CD4-positive, alpha-beta T cell treated with Interleukin-1 beta for 1 hour (primary cell): ENCODE measurements at regions not wholly inside any gene's neighbourhood (a gene's known extent, or its start where the extent isn't known, plus 50 kb on each side); places are given as distances from the start of the nearest gene placed in this dataset.
A peak's percentile ranks its signal among the peaks of the same experiment; 100 is the strongest.
"Not testable (repeated sequence)": the region's sequence is repeated elsewhere in the genome, so short reads cannot be mapped to it uniquely, and the experiment has no call there.

Experiments
- DNase-seq, 2 donors: peaks; one replicate each; pipeline ENCODE4 v3.0.0-alpha.2; 2020 to 2022

- DNase-seq: no peak
Measured at GRCh38 chr3:125645616-125646015, 50.3 kb upstream of the OSBPL11 start.

DNA sequence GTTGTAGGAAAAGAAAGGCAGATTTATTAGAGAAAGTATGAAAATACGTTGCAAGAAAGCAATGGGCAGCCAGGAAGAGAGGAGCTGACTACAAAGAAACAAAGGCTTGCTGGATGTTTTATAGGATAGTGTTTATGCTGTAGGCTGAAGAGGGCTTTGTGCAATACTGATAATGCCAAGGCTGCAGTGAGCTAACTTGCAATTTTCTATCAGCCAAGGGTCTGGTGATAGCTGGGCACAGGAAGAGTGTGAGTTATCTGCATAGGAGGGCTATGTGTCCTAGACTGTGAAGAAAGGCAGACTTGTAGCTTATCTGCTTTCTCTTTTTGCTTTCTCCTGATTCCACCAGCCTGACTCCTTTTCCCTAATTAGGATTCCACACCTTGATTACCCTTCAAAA is 51.3 kb upstream of the OSBPL11 start:
- DNase-seq: no peak

DNA sequence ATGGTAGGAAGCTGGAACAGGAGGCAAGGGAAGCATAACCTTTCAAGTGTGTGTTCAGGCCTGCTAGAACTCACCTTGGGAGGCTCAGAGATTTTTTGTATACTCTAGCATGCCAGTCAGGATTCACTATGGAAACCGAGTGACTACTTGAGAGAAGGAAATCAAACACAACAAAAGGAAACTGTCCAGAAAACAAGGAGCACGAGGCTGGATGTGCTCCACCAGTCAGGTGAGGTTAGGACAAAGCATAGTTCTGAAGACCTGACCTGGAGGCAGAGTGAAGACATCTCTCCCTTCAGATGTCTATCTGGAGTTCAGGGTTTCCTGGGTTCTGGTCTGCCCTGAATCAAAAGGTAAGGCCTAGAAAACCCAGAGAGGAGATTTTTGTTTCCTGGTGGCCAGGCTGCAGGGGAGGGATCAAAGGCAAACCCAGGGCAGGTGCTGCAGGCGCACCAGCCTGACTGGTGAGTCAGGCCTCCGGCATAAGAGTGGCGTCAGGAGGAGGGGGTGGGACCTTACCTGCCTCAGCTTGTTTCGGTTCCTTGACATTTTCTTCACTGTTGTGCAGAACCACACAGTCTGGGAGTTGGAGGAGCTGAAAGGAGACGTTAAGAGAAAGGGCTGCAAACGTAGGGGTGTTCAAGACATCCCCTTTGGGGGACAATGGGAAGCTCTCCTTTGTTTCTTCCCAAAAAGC is 52.2 kb upstream of the OSBPL11 start:
- DNase-seq: no peak

GRCh38 chr3:125651244-125651643 is 55.9 kb upstream of the OSBPL11 start:
- DNase-seq: no peak

GRCh38 chr3:125652349-125652748 is 57.1 kb upstream of the OSBPL11 start:
- DNase-seq: no peak

DNA sequence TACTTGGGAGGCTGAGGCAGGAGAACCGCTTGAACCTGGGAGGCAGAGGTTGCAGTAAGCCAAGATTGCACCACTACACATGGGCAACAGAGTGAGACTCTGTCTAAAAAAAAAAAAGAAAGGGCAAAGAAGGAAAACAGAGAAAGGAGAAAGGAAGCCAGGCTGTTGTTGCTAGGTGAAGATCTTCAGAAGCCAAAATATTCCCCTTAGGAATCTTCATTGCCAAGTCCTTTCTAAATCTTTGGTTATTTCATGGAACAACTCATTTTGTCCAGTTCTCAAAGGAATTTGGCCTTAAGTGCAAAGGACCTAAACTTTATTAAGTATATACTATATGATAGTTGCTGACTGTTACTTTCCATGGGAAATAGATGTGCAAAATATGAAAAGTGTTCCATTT is 59.2 kb upstream of the OSBPL11 start:
- no peak for DNase-seq

DNA sequence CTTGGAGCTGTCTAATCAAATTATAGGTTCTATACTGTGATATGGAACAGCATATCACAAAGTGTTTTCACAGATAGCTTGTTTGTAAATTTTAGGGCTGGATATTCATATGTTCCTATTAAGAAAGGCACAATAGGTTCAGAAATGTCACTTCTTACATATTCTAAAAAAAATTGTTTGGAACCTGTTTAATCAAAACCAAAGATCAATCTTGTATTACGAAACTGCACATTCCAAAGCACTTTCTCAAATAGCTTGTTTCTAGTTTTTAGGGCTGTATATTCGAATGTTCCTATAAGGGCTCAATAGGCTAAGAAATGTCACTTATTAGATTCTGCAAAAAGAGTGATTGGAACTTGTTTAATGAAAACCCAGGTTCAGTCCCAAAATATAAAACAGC is 67.4 kb upstream of the OSBPL11 start:
- no peak for DNase-seq

GRCh38 chr3:125670352-125670751 is 75.1 kb upstream of the OSBPL11 start:
- no peak for DNase-seq

DNA sequence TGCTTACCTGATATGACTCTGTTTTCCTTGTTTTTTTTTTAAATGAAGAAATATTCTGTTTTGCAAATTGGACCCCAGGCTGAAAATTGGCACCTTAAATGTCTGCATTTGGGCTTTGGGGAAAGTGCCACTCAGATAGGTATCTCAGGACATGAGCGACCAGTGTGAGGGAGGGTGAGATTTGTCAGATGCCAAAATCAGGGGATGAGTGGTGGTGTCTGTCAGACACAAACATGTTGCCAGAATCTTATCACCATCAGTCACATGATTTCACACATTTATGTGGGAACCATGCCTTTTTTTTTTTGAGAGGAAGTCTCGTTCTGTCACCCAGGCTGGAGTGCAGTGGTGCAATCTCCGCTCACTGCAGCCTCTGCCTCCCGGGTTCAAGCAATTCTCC is 75.6 kb upstream of the OSBPL11 start:
- DNase-seq: peak in 1 of 2 donors; percentile 29

DNA sequence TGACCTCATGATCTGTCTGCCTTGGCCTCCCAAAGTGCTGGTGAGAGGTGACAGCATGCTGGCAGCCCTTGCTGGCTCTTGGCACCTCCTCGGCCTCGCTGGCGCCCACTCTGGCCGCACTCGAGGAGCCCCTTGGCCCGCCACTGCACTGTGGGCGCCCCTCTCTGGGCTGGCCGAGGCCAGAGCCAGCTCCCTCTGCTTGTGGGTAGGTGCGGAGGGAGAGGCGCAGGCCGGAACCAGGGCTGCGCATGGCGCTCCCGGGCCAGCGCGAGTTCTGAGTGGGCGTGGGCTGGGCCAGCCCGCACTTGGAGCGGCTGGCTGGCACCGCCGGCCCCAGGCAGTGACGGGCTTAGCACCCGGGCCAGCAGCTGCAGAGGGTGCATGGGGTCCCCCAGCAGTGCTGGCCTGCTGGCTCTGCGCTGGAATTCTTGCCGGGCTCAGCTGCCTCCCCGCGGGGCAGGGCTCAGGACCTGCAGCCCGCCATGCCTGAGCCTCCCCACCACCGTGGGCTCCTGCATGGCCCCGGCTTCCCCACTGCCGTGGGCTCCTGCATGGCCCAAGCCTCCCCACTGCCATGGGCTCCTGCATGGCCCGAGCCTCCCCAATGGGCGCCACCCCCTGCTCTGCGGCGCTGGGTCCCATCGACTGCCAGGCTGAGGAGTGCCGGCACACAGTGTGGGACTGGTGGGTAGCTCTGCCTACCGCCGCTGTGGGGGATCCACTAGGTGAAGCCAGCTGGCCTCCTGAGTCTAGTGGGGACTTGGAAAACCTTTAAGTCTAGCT is 76.4 kb upstream of the OSBPL11 start:
- DNase-seq: no peak

GRCh38 chr3:125675791-125676190 is 80.5 kb upstream of the OSBPL11 start:
- no peak for DNase-seq

GRCh38 chr3:125679258-125679657 is 84.0 kb upstream of the OSBPL11 start:
- DNase-seq: no peak

DNA sequence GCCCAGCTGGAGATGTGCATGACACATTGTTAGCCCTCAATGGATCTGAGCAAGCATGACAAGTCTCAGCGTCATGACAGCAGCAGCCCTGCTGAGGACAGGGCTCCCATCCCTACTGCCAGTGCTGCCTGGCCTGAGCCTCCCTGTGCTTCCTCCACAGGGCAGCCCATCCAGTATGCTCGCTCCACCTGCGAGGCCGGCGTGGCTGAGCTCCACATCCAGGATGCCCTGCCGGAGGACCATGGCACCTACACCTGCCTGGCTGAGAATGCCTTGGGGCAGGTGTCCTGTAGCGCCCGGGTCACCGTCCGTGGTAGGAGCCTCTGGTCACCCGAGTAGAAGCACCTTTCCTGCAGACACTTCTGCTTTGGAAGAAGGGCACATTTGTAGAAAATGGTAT is 85.8 kb upstream of the OSBPL11 start:
- DNase-seq: no peak

DNA sequence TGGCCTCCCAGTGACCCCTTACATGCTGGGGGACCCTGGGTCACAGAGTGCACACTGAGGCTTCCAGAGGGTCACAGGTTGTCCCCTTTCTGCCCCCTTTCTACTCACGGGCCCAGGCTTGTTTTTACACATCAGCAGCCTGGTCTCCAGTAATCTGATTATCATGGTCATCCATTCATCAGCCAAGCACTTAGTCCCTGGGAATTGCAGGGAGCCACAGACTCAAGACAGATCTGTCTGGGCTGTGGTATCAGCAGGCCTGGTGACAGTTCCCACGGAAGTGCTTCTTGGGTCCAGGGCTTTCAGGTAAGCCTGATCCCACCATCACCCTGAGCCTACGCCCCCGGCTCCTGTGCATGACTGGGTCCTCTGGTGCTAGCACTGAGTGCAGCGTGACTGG is 86.6 kb upstream of the OSBPL11 start:
- not testable (repeated sequence) for DNase-seq

DNA sequence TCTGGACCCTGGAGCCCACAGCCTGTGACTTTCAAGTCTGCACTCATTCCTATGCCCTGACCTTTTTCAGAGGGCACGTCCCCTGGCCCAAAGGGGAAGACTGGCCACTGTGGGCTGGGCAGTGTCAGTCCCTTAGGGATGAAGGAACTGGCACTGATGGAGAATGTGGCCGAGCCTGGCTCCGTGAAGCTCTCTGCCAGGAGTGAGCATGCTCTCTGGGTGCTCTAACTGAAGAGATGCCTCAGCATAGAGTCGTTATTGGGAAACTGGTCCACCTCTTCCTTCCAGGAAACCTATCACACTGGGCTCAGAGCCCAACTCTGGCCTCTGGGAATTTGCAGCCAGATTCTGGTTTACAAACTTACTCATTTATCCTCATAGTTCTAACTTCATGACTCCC is 87.3 kb upstream of the OSBPL11 start:
- DNase-seq: not testable (repeated sequence)

GRCh38 chr3:125683067-125683829 is 88.0 kb upstream of the OSBPL11 start:
- DNase-seq: no peak

DNA sequence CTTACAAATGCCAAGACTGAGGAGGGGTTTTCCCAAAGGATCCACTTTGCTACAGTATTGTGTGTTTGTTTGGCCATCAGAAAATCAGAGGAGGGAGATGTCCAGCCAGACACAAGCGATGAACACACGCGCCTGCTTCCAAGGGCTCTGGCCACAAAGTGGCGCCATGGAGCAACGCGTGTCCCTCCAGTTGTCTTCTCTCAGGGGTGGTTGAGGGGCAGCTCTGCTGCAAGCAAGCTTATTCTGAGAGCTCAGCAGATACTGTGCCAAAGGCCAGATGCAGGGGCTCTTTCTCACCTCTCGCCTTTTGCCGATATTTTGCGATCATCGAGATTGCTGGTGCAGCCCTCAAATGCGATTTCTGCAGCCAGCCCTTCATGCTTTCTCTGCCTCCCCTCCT is 88.9 kb upstream of the OSBPL11 start:
- no peak for DNase-seq

DNA sequence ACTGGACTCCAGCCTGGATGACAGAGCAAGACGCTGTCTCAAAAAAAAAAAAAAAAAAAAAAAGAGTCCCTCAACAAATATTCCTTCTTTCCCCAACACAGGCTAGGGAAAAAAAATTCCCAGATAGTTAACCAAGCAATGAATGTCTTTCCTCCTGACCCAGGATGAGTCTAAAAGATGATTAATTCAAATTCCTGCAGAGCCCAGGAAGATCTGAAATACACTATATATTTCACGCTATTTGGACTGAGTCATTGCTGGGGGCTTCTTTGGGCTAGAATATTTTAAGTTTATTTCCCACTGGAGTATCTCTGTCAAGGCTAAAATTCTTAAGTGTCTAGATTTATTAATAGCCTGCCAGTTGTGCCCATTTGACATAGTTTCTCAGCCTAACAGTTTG is 90.4 kb upstream of the OSBPL11 start:
- not testable (repeated sequence) for DNase-seq

DNA sequence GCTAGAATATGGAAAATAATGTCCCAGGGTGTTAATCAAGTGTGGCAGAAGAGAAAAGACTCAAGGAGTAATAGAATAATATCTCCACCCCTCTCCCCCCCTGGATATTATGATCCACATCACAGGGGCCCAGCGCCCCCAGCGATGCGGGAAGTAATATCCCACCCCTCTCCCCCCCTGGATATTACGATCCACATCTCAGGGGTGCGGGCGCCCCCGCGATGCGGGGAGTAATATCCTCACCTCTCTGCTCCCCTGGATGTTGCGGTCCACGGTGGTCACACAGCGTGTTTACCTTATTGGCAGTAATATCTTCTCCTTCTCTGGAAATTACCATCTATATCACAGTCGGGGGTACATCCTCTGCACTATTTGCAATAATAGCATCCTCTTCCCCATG is 97.1 kb upstream of the OSBPL11 start:
- DNase-seq: no peak

GRCh38 chr3:125693887-125694286 is 98.6 kb upstream of the OSBPL11 start:
- no peak for DNase-seq

DNA sequence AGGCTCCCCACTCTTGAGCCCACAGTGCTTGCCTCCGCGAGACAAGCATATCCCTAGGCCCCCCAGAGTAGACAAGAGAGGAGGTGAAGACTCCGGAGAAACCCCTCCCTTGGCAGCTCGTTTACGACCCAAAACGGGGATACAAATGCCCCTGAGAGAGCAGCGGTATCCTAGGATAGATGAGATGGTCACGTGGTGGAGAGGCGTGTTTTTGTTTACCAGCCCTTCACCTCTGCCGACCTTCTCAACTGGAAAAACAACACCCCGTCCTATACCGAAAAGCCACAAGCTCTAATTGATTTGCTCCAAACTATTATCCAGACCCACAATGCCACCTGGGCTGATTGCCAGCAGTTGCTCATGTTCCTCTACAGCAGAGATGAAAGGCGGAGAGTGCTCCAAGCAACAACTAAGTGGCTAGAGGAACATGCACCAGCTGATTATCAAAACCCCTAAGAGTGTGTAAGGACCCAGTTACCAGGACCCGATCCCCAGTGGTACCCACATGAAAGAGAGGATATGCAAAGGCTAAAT is 99.5 kb upstream of the OSBPL11 start:
- no peak for DNase-seq

DNA sequence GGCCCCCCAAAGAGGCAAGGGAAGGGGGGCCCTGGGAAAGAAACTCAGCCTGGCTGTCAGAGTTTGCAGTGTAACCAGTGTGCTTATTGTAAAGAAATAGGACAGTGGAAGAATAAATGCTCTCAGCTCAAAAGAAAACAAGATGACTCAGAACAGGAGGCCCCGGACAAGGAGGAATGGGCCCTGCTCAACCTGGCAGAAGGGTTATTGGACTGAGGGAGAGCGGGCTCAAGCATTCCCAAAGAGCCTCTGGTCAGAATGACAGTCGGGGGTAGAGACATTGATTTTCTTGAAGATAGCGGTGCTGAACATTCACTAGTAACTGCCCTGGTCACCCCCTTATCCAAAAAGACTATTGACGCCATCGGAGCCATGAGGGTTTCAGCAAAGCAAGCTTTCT is 100.4 kb upstream of the OSBPL11 start:
- DNase-seq: no peak

- DNase-seq: not testable (repeated sequence)
Measured at GRCh38 chr3:125697126-125697525, 101.8 kb upstream of the OSBPL11 start.
